GM23338 (cell line): ENCODE measurements at regions not wholly inside any gene's neighbourhood (a gene's known extent, or its start where the extent isn't known, plus 50 kb on each side); places are given as distances from the start of the nearest gene placed in this dataset.

Experiments used
- CREB1 ChIP-seq: fragments of 250-450 bp; sonication (Bioruptor Pico); IDR thresholded peaks from 2 replicates; pipeline ENCODE4 v1.5.0; 2020; ENCODE audit warnings: low read depth, mild to moderate bottlenecking, moderate library complexity
- CTCF ChIP-seq, 2 experiments: fragments of 200-600 bp in 1 of 2; sonication (generic) in 1 of 2; conservative IDR thresholded peaks; 2 replicates each; pipeline versions ENCODE4 v1.5.1 to v1.6.1; 2016 to 2017; ENCODE audit warnings: antibody characterized with exemption in 2 of 2, low read depth in 2 of 2, mild to moderate bottlenecking in 2 of 2, moderate library complexity in 1 of 2
- EZH2 ChIP-seq: fragments of 200-600 bp; sonication (generic); IDR thresholded peaks from one replicate; pipeline ENCODE4 v1.8.0; 2017; ENCODE audit warnings: antibody characterized with exemption, mild to moderate bottlenecking, low read depth; ENCODE audit not compliant: unreplicated experiment
- EZH2phosphoT487 ChIP-seq: fragments of 200-600 bp; sonication (generic); IDR thresholded peaks from one replicate; pipeline ENCODE4 v1.8.1; 2018; ENCODE audit warnings: antibody characterized with exemption; ENCODE audit not compliant: unreplicated experiment
- NANOG ChIP-seq: IDR thresholded peaks from 2 replicates; pipeline ENCODE4 v1.6.1; 2016; ENCODE audit warnings: antibody characterized with exemption, borderline replicate concordance
- POLR2AphosphoS5 ChIP-seq: IDR thresholded peaks from 2 replicates; pipeline ENCODE4 v1.6.1; 2016; ENCODE audit warnings: antibody characterized with exemption, low read depth
- REST ChIP-seq: IDR thresholded peaks from one replicate; pipeline ENCODE4 v1.6.1; 2018; ENCODE audit warnings: antibody characterized with exemption; ENCODE audit not compliant: unreplicated experiment
- ZNF114 ChIP-seq: fragments of 250-450 bp; sonication (Bioruptor Pico); IDR thresholded peaks from 2 replicates; pipeline ENCODE4 v1.5.0; 2020; ENCODE audit warnings: mild to moderate bottlenecking, moderate library complexity

DNA sequence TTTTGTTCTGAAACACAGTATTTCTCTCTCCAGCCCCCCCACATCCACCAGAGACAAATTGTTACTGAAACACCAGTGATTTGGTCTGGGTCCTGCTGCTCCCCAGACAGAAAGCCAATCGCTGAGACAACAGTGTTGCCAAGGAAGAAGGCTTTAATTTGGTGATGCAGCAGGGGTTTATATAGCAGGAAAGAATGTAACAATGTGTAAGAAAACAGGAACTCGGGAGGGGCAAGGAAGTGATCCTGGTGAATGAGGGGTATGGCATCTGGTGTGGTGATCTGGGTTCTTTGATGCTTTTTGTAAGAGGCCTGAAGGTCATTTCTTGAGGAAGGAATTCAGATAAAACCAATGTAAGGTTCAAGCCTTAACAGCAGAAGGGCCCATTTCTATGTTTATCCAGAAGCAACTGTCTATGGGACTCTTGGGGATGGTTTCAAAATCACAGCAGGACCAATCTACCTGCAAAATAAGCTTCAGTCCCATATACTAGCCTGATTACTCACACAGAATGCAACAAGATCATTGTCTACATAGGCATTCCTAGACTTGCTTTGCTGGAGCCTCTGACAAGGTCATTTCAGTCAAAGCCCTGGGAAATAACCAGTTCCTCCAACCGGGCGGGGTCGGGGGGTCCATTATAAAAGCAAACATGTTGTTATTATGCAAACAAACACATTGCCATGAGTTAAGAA lies 445.2 kb upstream of the ZFP42 start:
- TF ChIP-seq POLR2AphosphoS5 (no peak), CTCF (conservative IDR thresholded peaks at IDR 0.05; ENCODE audit: low read depth in 2 of 2) (no peak), EZH2 (no peak), EZH2phosphoT487 (no peak), REST (no peak), CREB1 (CRISPR knock-in tag) (no peak), ZNF114 (no peak), NANOG (no peak)
